HG03565 (cell line): ENCODE measurements at regions not wholly inside any gene's neighbourhood (a gene's known extent, or its start where the extent isn't known, plus 50 kb on each side); places are given as distances from the start of the nearest gene placed in this dataset.

Source experiments
- ATAC-seq: cut with Tn5 transposase; IDR thresholded peaks from one replicate; pipeline ENCODE4 v1.9.1; 2021; ENCODE audit warnings: mild to moderate bottlenecking, moderate library complexity; ENCODE audit not compliant: unreplicated experiment

DNA sequence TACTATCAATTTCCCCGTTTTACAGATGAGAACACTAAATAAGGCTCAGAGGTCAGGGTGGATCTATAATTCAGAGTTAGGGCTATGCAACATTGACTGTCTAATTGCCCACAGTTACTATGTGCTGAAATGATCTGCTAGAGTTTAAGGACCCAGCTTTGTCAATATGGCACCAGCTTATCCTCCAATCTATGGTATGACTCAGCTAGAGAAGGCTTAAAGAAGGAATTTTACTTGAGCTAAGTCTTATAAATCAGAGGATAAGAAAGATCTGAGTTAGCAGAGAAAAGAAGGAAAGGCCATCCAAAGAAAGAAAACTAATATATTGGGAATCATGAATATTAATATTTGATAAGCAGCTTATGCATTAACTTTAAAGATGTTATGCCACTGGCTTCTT lies 78.1 kb downstream of the ASB9 start:
- no peak for ATAC-seq

- no peak for ATAC-seq
These were observed 81.8 kb downstream of the ASB9 start for GRCh38 chrX:15188039-15188438.

DNA sequence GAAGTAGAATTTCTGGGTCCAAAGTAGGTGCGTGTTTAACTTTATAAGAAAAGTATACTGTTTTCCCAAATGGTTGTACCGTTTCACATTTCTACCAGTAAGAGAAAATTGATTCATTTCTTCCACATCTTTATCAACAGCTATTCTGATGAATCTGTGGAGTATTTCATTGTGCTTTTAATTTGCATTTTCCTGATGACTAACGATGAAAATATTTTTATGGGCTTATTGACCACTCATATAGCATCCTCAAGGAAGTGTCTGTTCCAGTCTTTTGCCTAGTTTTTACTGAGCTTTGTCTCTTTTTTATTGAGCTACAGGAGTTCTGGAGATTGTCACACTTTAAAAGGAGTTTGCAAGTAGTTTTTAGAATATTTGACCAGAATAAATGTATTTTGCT lies 92.6 kb downstream of the ASB9 start:
- no peak for ATAC-seq

DNA sequence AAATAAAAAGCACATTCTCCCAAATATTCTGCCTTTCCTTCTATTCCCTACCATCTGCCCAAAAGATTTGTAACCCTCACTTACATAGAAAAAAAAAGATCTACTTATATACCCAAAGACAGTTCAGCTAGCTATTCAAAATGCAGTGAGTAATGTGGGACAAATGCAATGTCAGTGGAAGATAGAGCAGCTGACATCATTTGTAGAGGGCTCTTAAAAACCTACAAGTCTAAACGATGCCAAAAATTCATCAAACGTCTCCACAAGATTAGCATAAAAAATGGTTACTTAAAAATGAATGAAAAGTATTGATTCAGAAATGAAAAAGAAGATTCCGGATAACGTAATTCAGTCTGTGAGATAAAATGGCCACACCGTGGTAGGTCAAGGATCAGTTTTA lies 96.5 kb downstream of the ASB9 start:
- no peak for ATAC-seq

DNA sequence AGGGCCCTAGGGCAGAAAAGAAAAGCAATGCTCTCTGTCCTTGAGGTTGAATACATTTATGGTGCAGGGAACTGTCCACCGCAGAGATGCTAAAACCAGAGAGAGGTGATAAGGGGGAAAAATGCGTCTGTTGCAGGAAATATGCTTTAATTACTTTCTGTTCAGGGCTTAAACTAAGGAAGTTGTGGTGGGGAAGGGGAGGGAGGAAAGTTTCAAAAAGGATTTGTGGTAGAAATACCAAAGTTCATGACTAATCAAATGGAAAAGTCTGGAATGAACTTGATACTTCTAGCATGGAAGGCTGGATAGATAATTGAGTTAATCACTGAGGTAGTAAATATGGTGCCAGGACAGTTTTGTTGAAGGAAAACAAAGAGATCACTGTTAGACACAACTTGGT lies 99.0 kb downstream of the ASB9 start:
- ATAC-seq: no peak

DNA sequence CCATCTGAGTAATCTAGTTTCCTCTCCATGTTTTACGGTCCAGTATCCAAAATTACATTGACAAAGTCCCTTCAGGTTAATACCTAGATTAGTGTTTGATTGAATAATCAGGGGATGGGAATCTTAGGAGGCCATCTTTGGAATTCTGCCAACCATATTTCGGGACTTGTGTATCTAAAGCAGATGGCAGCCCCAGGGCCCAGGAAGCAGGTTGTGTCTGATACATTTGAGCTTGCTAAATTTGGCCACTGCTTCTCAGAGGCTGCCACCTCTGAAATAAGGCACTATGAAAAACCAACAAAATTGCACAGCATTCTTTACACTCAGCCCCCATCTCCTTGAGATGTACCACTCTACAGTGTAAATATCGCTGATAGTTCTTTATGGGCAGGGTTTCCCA lies 102.1 kb downstream of the ASB9 start:
- no peak for ATAC-seq

GRCh38 chrX:15165832-15166231 lies 104.1 kb downstream of the ASB9 start:
- no peak for ATAC-seq

- ATAC-seq: no peak
These were observed 106.8 kb downstream of the ASB9 start for GRCh38 chrX:15163131-15163530.

- ATAC-seq: no peak
These were observed 109.3 kb downstream of the ASB9 start for GRCh38 chrX:15160558-15161095.

GRCh38 chrX:15158736-15159406 lies 111.0 kb downstream of the ASB9 start:
- peak; percentile 62 for ATAC-seq

GRCh38 chrX:15158350-15158735 lies 111.5 kb downstream of the ASB9 start:
- no peak for ATAC-seq

DNA sequence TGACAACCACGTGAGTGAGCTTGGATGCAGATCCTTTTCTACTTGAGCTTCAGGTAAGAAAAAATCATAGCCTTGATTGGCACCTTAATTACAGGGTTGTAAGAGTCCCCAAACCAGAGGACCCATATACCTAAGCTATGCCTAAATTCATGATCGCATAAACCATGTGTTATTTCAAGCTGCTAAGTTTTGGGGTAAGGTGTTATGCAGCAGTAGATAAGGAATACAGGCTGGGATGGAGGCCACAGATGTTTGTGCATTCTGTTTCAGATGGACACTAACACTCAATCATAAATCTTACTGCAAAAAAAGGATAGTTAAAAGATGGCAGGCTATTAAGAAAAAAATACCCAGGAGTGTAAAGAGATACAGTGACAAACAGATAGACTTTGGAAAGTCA lies 112.3 kb downstream of the ASB9 start:
- no peak for ATAC-seq

- peak; percentile 84 for ATAC-seq
These were observed 118.4 kb downstream of the ASB9 start for GRCh38 chrX:15151267-15152186.

DNA sequence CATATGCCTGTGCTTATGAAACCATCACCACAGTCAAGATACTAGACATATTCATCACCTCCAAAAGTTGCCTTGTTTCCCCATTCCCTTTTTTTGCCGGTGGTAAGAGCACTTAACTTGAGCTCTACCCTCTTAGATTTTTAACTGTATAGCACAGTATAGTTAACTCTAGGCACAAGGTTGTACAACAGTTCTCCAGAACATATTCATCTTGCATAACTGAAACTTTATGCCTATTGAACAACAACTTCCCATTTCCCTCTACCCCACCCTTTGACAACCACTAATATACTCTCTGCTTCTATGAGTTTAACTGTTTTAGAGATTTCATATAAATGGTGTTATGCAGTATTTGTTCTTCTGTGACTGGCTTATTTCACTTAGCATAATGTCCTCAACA lies 119.3 kb downstream of the ASB9 start:
- ATAC-seq: no peak

- ATAC-seq: no peak
These were observed 123.4 kb downstream of the ASB9 start for GRCh38 chrX:15146515-15146914.

DNA sequence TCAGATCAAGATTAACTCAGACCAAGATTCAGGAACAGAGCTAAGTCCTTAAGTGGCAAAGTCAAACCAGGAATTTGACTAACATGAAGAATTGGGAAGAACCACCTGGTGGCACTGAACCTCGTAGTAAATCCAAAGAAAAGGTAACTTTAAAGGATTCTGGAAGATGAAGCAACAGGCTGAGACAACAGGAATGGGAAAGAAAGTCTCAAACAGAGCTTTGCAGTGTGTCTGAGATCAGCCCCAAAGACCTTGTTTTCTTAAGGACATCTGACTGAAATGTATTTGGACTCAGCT lies 126.1 kb downstream of the ASB9 start:
- ATAC-seq: no peak

- no peak for ATAC-seq
These were observed 126.6 kb downstream of the ASB9 start for GRCh38 chrX:15143050-15143824.

DNA sequence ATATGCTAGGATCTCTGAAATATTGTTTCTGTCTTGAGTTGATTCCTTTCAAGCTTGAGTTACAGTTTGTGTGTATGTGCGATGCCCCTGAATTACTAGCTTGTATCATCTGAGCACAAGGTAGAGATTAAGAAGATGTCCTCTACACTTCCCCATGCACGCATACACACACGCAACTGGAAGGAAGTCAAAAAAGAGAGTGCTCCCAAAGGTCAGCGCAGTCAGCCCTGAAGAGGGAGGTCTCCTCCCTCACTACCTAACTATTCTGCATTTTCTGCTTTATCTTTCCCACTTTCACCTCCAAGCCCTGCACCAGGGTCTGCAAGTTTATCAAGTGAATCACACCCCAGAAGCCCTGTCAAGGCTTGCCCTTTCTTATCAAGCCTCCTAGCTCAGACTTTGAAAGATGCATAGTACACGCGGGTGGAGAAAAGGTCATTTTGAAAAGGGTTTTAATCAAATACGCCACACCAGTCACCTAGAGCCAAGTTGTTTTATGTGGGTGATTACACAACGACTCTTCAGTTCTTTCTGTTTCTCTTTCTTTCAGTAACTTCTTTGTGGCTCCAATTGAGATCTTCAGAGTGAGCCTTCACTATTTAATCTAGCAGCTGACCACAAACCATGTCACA lies 127.7 kb downstream of the ASB9 start:
- ATAC-seq: no peak

DNA sequence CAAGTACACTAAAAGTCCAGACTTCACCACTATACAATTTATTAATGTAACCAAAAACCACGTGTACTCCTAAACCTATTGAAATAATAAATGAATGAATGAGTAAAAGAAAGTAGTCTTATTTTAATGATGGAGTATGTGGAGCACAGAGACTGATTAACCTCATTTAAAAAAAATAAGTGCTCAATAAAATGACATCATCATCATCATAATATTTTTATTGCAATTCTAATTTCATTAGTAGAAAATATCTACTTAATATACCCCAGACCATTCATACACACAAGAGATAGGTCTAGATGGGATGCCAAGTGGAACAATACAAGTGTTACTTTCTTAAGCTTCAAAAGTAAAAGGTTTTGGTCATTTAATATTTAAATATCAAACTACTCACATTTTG lies 133.1 kb downstream of the ASB9 start:
- ATAC-seq: no peak

- ATAC-seq: no peak
These were observed 140.5 kb downstream of the ASB9 start for GRCh38 chrX:15129412-15129811.

- no peak for ATAC-seq
These were observed 141.0 kb downstream of the ASB9 start for GRCh38 chrX:15128861-15129260.
